ENCODE measurements at regions not wholly inside any gene's neighbourhood (a gene's known extent, or its start where the extent isn't known, plus 50 kb on each side); places are given as distances from the start of the nearest gene placed in this dataset.

DNA sequence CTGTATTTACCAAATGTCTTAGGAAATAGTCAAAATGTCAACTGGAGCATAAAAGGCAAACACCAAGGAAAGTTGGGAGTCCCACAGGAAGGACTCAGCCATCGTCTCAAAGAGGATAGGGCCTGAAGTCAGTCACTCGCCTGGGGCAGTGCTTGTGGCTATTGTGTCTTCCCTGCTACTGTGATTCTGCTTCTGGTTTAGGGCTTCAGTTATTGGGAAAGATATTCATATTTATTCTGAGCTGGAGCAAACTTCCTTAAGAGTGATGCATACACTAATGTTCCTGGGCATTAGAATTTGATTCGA lies 118.1 kb downstream of the EDEM1 start:
- DNase-seq, result no peak

DNA sequence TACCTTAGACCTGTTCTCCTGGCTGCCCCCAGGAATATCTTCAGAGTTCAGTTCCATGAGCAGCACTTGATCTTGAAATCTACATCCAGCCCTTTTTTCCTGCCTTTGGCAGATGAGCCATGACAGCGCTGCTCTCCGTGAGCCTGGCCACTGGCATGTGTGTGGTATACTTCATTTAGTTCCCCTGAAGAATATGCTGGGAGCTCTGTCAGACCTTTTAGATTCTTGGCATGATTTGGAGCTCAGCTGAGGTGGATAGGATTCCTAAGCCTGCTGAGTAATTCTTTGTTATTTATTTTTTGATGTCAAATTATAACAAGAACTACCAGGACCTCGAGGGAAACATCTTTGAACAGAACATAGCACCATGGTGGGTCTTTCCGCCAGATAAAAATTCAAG lies 121.7 kb downstream of the EDEM1 start:
- no peak for DNase-seq

DNA sequence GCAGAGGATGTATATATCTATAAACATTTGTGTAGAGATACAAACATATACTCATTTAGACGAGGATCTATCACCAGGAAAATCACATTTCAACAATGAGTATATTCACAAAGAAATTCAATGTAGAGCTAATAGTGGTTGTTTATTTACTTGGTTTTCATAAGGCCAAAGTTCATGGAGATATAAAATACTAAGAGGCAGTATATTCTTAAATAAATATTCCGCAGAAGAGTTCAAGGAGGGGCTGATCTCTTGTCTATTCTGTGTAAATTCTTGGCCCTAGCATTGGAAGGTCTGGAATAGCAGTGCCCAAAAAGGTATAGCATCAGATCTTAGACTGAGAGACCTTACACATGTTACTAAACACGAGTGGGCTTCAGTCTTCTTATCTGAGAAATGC lies 122.1 kb downstream of the EDEM1 start:
- no peak for DNase-seq

DNA sequence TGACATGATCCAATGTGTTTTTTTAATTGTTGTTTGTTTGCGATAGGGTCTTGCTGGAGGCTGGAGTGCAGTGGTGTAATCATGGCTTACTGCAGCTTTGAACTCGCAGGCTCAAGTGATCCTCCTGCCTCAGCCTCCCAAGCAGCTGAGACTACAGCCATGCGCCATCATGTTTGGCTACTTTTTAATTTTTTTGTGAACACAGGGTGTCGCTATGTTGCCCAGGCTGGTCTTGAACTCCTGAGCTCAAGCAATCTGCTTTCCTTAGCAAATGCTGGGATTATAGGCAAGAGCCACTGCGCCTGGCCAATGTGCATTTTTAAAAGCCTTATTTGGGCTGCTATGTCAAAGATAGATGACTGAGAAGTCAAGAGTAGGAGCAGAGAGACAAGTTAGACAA lies 123.0 kb downstream of the EDEM1 start:
- DNase-seq, result no peak

DNA sequence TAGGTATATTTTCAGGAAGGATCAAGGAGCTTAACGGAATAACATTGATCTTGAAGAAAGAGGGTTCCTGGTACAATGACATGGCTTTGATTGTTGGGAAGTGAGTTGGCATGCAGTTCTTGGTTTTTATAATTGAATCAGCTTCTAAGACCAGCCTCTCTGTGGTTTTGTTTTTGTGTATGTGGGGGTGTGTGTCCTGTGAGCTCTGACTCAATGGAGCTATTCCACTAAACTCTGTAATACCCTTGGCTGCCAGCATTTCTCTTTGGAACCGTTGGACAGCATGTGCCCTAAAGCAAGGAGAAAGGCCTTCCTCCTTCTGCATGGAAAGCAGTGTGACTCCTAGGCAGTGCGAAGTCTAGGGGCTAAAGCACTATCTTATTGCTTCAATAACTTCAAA lies 124.8 kb downstream of the EDEM1 start:
- DNase-seq, result no peak

DNA sequence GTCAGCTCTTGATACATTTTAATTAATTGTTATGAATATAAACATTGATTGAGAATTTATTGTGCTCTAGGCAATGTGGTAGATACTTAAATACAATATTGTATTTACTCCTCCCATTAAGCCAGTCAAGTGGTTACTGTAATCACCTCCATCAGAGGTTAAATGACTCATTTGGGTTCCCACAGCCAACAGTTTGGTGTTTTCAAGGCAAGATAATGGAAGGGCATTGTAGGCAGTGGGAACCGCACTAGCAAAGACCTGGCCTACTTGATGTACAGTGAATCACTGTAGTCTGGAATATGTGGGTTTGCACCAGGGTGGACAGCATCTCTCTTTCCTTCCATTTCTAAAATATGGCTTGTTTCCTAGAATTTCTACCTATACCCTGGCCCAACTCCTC lies 127.4 kb downstream of the EDEM1 start:
- no peak for DNase-seq

DNA sequence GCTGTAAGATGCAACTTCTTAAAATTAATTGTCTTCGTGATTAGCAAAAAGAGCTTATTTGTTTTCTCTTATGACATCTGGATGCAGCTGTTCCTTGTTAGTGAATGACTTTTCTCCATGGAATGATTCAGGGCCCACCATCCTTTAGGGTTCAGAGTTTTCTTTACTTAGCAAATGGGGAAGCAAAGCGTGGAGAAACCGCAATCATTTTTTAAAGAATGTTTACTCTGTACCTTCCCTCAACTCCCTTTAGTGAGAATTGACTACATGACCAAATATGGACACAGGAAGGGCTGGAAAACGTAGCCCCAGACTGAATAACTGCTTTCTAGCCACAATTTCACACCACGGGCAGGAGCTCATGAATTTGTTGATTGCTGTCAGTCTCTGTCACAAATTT lies 130.1 kb downstream of the EDEM1 start:
- no peak for DNase-seq

DNA sequence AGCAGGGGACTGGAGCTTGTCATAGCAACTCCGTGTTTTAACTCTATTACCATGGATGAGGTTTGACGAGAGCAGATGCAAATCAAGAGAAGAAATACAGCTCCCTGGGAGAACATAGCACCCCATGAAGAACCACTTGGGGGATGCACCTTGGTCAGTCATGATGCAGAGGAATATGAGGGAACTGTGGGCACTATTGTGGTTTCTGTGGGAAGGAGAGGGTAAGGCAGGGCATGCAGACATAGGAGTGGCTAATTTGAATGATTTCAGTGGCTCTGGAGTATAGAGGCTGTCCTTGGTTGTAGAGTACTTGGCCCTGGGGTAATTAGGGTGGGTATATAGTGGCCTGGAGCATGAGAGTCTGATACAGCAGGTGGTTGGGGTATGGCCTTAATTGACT lies 131.9 kb downstream of the EDEM1 start:
- DNase-seq, result no peak

DNA sequence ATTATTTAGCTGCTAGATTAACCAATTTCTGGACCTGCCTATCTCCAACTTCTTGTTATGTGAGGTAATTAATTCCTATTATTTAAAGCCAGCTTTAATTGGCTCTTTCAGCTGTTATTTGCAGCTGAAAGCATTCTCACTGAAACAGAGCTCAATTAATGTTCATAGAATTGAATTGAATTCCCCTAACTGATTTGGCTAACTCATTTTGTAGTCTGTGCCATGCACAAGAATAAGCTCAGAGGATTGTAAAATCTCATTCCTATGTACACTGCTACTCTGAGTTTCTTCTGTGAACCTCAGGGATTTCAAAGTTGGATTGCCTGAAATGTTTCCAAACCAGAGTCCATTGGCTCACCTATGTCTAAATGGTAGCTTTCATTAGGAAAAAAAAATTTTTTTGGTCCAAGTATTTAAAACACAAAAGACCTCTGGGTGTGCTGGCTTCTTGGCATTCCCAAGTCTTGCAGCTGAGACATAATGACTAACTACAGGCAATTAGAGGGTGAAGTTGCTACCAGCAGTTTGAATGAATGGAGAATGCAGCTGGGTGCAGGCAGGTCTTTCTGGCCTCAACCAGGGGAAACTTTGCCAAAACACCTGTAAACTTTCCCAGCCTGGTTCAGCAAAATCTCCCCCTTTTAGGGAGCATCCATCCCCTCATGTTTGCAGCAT lies 134.3 kb downstream of the EDEM1 start:
- DNase-seq, result no peak

DNA sequence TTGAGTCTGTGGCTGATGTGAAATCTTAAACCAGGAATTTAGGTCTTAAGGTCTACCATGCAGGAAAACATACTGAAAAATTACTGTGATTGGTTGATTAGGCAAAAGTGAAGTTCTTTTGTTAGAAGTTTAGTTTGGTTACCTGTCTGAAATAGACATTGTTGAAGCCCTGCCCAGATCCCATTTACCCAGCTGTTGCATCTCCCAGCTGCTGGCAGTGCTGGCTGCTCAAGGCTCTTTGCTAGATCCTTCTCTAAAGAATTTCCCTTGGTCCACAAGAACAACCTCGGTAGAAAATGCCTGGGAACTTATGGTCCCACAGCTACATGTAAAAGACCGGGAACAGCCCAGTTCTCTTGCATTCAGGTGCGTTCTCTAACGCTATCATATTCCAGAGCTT lies 137.3 kb downstream of the EDEM1 start:
- no peak for DNase-seq

DNA sequence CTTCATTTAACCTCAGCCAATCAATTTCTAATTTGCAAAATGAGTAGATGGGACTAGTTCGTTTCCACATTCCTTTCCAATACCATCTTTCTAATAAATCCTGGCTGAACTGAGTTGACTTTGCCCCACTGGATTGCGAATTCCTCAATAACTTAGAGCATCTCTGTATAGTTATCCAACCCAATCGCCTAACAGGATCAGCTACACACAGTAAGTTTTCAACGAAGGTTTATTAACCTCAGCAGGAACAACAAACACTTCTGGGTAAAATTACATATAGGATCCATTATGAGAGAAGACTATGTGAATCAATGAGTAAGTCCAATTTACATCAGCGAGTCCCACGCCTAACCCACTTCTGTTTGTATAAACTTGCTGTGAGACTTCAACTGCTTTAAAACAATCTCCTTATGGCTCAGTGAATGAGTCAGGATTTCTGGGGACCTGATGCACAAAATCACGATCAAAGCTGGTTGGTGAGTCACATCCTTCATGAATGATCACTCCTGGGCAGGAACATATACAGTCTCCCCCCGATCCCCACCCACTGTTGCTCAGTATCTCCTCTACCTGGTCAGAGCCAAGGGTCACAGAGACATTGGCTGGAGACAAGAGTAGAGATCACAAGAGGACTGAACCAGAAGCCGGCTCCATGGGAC lies 142.8 kb downstream of the EDEM1 start:
- no peak for DNase-seq

DNA sequence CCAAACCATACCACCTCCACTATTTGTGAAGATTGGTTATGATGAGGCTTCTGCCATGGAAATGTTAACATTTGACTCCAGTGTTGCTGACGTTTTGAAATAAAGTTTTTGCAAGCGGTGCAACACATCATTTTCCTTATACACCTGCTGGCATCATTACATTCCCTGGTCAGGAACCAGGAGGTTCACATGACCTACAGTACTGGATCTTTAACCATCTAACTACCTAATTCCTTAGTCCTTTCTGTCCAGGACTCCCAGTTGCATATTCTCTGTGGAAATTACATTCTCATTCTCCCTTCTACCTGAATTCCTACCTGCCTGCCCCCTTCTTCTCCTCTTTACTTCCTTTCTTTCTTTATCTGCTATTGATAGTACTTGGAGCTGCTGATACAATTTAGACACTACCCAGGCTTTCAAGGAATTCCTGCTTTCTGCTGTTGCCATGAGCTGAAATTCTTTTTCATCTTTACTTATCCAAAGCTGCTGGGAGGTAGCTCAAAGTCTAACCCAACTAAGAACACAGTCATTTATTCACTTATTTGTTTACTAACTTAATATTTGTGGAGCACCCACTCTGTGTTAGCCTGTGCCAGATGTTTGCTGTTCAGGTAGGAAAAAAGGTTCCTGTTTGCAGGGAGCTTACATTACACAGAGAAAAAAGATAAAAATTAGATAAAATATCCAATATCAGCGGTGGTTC lies 144.2 kb downstream of the EDEM1 start:
- no peak for DNase-seq

DNA sequence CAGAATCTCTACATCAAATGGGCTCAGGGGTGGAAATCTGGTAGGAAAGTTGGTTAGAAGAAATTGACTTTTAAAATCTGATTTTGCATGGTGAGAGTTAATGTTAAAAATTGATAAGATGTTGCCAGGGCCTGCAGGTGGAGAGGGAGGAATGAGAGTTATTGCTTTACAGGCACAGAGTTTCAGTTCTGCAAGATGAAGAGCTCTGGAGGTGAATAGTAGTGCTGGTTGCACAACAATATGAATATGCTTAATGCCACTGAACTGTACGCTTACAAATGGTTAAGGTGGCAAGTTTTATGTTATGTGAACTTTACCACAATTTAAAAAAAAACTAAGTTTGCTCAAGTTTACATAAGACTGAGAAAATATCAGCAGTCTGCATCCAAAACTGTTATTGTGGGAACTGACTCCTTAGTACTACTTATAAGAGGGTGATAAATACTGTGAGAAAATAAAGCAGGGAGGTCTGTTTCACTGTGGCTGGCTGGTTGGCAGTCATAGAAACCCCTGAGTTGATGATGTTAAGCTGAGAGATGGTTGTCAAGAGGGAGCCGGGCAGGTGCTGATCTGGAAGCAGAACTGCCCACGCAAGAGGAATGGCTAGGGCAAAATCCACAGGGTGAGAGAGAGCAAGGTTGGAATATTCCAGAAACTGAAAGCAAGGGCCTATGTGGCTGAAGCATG lies 144.9 kb downstream of the EDEM1 start:
- no peak for DNase-seq

DNA sequence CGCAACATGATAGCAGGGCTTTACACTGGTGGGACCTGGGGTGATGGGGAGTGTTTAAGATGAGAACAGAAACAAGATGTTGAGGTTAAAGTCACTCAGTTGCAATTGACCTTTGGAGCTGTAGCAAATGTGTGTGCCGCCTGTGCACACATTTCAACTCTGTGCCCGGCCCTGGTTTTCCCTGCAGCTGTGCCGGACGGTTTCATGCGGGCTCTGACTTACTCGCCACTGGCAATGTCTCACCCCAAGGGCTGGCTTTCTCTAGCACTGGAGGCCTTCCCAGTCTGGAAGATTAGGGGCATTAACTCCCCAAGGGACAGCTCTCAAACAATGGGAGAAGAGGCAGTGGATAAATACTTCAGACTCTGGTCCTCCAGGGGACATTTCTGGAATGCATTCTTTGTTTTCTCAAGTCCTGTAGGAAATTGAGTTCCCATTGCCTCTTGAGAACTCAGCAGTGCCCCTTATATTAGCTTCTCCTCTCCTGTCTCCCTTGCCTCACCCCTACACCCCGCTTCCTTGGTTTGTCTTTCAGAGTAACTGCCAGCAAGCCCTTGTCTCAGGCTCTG lies 152.5 kb downstream of the EDEM1 start:
- no peak for DNase-seq

DNA sequence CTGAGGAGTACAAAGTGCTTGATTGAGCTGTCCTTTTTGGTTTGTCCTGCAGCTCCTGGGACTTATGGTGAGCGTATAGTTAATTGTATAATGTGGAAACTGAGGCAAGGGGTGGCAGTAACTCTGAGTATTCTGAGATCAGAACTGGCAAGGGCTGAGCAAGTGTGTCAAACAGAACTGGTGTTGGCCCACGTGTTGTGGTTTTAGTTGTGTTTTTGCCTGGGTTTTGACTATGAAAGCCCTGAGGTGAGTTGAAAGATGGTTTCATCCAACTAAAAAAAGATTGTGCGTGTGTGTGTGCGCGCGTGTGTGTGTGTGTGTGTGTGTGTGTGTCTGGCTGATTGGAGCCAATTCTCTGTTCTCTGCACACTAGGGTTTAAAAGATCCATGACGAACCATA lies 154.1 kb downstream of the EDEM1 start:
- no peak for DNase-seq

DNA sequence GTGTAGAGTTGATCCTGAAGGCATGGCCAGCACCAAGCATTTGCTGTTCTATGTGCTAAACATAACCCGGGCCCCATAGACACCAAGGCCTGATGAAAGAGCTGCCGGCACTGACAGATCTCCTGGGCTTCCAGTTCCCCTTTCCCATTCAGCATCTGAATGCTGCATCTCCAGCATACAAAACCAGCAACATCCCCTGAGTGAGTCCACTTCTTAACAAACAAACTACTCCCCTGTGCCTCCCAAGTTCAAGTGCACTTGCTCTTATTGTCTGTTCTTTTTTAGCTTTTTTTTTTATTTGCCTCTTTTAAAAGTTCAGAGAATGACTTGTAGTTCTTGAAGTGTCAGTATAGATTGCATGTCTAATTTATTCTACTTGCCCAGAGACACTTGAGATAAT lies 156.0 kb downstream of the EDEM1 start:
- no peak for DNase-seq

DNA sequence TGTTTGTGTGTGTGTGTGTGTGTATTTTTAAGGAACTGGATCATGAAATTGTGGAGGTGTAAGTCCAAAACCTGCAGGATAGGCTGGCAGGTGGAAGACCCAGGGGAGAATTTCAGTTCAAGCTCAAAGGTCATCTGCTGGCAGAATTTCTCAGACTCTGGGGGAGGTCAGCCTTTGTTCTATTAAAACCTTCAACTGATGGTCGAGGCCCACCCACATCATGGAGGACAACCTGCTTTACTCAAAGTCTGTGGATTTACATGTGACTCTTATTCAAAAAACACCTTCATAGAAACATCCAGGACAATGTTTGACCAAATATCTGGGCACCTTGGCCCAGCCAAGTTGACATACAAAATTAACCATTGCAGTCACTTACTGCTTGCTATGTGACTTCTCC lies 157.2 kb downstream of the EDEM1 start:
- no peak for DNase-seq

DNA sequence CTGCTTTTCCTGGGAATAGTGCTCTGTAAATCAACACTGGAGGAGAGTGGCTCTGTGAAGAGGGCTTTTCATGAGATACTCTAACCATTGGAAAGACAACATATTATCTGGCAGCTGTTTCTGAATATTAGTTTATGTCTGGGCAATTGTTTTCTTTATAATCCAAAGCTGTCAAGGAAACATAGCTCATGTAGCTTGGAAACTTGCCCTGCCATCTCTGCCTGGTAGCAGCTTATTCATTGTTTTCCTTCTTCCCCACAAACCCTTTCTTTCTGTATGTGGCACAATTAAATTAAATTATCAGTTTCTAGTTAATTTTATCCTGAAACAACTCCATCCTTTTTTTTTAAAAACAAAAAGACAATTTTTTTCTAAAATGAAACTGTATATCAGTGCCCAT lies 160.0 kb downstream of the EDEM1 start:
- DNase-seq, result no peak

DNA sequence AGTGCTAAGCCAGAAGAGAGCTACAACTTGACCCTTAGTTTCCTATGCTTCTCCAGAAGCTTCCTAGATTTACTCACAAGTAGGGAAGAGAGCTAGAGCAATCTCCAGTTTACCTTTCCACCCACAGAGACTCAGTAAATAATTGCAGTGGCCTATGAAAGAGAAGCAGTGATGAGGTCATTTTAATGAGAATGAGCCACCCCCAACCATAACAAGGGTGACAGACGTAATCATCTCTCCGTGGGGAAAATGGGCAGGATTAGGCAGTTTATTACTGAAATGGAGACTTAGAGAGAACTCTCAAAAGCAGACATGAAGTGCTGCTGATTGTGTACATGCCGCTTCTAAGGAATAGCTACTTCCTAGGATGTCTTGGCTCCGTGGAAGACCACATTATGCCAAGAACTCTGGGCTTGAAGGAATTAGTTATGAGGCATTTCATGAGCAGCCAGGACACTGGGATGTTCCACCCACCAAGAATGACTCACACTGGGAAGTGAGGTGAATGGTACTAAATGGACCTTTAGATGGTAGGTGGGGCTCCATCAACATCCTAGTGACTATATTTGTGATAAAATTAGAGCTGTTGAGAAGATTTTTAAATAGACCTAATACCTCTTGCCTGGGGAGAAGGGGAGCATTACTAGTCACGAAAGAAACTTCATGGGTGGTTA lies 160.9 kb downstream of the EDEM1 start:
- DNase-seq, result no peak

DNA sequence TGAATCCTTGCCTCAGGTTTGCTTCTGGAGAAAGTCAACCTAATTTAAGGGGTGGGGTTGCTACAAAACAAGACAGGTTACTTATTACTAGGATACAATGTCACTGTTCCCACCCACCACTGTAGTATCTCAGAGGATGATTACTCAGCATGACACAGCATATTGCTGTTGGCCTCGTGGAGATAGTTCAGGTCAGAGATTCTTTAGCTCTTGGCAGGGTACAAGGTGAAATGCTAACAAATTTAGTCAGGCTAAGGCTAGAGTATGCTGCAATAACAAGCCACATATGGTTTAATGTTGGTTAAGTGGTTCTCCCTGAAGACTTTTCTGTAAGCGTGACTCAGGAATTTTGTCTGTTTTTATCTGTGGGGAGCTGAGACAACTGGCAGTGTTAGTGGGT lies 161.8 kb downstream of the EDEM1 start:
- DNase-seq, result no peak

DNA sequence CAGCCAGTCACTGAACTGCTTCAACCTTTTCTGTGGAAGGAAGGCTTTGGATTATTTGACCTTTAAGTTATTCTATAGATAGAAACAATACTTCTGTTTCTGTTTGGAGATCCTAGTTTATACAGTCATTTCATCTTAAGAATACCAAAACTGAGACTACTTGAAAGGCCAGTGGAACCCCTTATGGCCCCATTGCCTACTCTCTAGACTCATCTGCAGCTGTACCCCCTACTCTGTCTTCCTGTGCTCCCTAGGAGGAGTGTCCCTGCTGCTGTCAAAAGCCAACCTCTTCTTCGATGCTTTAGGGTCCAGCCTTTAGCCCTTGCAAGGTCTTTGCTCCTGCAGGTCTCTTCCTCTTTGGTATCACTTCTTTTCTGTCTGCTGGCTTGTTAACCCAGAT lies 169.6 kb downstream of the EDEM1 start:
- no peak for DNase-seq

DNA sequence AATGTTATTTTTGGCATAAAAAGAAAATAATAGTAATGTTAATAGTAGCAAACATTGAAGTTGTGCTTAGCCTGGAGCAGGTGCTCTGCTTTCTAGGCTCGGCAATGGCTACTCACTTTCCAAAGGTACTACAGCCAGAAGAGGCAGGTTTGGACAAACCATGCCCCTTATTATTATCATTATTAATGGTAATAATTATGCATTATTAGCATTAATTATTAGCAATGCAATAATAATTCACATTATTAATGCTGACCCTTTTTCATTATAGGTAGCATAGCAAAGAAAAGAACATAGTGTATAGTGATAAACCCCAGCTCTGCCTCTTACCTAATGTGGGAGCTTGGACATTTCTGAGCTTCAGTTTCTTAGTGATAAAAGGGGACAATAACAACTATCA lies 171.4 kb downstream of the EDEM1 start:
- no peak for DNase-seq

DNA sequence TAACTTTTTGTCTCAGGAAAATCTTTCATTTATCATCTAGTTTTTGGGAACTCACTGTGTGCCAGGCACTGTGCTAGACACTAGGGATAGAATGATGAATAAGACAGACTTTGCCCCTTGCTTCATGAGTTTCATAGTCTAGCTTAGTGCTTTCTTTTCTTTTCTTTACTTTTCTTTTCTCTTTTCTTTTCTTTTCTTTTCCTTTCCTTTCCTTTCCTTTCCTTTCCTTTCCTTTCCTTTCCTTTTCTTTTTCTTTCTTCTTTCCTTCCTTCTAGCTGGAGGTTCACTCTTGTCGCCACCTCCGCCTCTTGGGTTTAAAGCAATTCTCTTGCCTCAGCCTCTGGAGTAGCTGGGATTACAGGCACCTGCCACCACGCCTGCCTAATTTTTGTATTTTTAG lies 172.9 kb downstream of the EDEM1 start:
- DNase-seq, result no peak

All from activated CD4-positive, alpha-beta T cell treated with anti-CD3 and anti-CD28 coated beads, Interleukin-2, amount 50 U/mL, for 1 hour (primary cell).